ENCODE measurements at regions not wholly inside any gene's neighbourhood (a gene's known extent, or its start where the extent isn't known, plus 50 kb on each side); places are given as distances from the start of the nearest gene placed in this dataset.

- peak; percentile 63 for DNase-seq (ENCODE audit: low spot score)
These were observed 68.3 kb upstream of the SIM2 start for GRCh38 chr21:36630485-36631206.

- DNase-seq (ENCODE audit: low spot score), result no peak
These were observed 62.9 kb upstream of the SIM2 start for GRCh38 chr21:36636016-36636415.

- no peak for DNase-seq (ENCODE audit: low spot score)
These were observed 62.5 kb upstream of the SIM2 start for GRCh38 chr21:36636439-36636838.

- DNase-seq (ENCODE audit: low spot score), result no peak
These were observed 59.1 kb upstream of the SIM2 start for GRCh38 chr21:36639769-36640168.

- DNase-seq (ENCODE audit: low spot score), result no peak
These were observed 58.7 kb upstream of the SIM2 start for GRCh38 chr21:36640174-36640720.

- DNase-seq (ENCODE audit: low spot score), result no peak
These were observed 58.1 kb upstream of the SIM2 start for GRCh38 chr21:36640721-36641244.

GRCh38 chr21:36641346-36641745 lies 57.6 kb upstream of the SIM2 start:
- DNase-seq (ENCODE audit: low spot score), result no peak

- no peak for DNase-seq (ENCODE audit: low spot score)
These were observed 57.0 kb upstream of the SIM2 start for GRCh38 chr21:36641886-36642285.

GRCh38 chr21:36642777-36643176 lies 56.1 kb upstream of the SIM2 start:
- DNase-seq (ENCODE audit: low spot score), result no peak

GRCh38 chr21:36643374-36644250 lies 55.3 kb upstream of the SIM2 start:
- no peak for DNase-seq (ENCODE audit: low spot score)

GRCh38 chr21:36646011-36646410 lies 52.9 kb upstream of the SIM2 start:
- DNase-seq (ENCODE audit: low spot score), result no peak

- DNase-seq (ENCODE audit: low spot score), result no peak
These were observed 52.3 kb upstream of the SIM2 start for GRCh38 chr21:36646645-36647044.

- peak; percentile 75 for DNase-seq (ENCODE audit: low spot score)
These were observed 51.4 kb upstream of the SIM2 start for GRCh38 chr21:36647279-36648093.

All from SW480 (cell line).